Vagina (tissue), 2 donors: ENCODE measurements at regions not wholly inside any gene's neighbourhood (a gene's known extent, or its start where the extent isn't known, plus 50 kb on each side); places are given as distances from the start of the nearest gene placed in this dataset.

ENCODE experiments used
- CTCF ChIP-seq, 3 experiments: fragments of 450-650 bp in 2 of 3; fragments of 200-600 bp in 1 of 3; sonication (generic) in 1 of 3; IDR thresholded peaks; one replicate each; pipeline ENCODE4 v1.5.1; 2017 to 2019; ENCODE audit warnings: antibody characterized with exemption in 3 of 3, mild to moderate bottlenecking in 2 of 3, moderate library complexity in 2 of 3
- POLR2A ChIP-seq, 2 donors: fragments of 450-650 bp; IDR thresholded peaks; one replicate each; pipeline ENCODE4 v1.6.1; 2017; ENCODE audit warnings: antibody characterized with exemption in 2 of 2, mild to moderate bottlenecking in 2 of 2, moderate library complexity in 2 of 2

GRCh38 chr3:88312256-88312655 lies 162.5 kb downstream of the C3orf38 start:
- TF ChIP-seq POLR2A (IDR thresholded peaks at IDR 0.05) (no peak), CTCF (IDR thresholded peaks at IDR 0.05) (no peak)
